IgD-negative memory B cell (primary cell): ENCODE measurements at regions not wholly inside any gene's neighbourhood (a gene's known extent, or its start where the extent isn't known, plus 50 kb on each side); places are given as distances from the start of the nearest gene placed in this dataset.
A peak's percentile ranks its signal among the peaks of the same experiment; 100 is the strongest.
"Not testable (repeated sequence)": the region's sequence is repeated elsewhere in the genome, so short reads cannot be mapped to it uniquely, and the experiment has no call there.

Experiments used
- H3K27ac Mint-ChIP-seq, 3 donors: one replicate each; pipeline ENCODE4 v1.8.0; 2020 to 2022; ENCODE audit warnings: mild to moderate bottlenecking in 3 of 3, mixed read lengths in 3 of 3, moderate library complexity in 1 of 3
- H3K27me3 Mint-ChIP-seq: one replicate; pipeline ENCODE4 v1.8.0; 2021; ENCODE audit warnings: mixed read lengths
- H3K36me3 Mint-ChIP-seq: one replicate; pipeline ENCODE4 v1.8.0; 2020; ENCODE audit warnings: mild to moderate bottlenecking, mixed read lengths
- H3K4me1 Mint-ChIP-seq, 3 donors: one replicate each; pipeline ENCODE4 v1.8.0; 2020 to 2022; ENCODE audit warnings: mixed read lengths in 3 of 3, mild to moderate bottlenecking in 1 of 3
- H3K4me3 Mint-ChIP-seq, 4 donors: one replicate each; pipeline ENCODE4 v1.8.0; 2020 to 2022; ENCODE audit warnings: mild to moderate bottlenecking in 4 of 4, mixed read lengths in 4 of 4, moderate library complexity in 3 of 4
- H3K9me3 Mint-ChIP-seq, 3 donors: one replicate each; pipeline ENCODE4 v1.8.0; 2020 to 2021; ENCODE audit warnings: mixed read lengths in 3 of 3, mild to moderate bottlenecking in 1 of 3

DNA sequence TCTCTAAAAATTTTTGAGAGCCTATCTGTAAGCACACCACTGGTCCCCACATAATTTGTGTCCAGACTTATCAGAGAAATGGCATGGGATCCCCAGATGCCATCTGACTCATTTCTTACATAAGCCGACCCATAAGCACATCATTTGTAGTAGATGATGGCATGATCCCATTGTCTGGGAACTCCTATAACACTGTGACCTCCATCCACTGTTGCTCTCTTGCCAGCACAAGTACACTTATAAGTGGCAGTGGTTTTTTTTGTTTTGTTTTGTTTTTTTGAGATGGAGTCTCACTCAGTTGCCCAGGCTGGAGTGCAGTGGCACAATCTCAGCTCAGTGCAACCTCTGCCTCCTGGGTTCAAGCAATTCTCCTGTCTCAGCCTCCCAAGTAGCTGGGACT lies 350.7 kb upstream of the ZFHX3 start:
- not testable (repeated sequence) for H3K27ac Mint-ChIP-seq, H3K27me3 Mint-ChIP-seq, H3K9me3 Mint-ChIP-seq, H3K4me1 Mint-ChIP-seq, H3K36me3 Mint-ChIP-seq, H3K4me3 Mint-ChIP-seq

GRCh38 chr16:73396556-73396955 lies 348.6 kb upstream of the ZFHX3 start:
- H3K4me3 Mint-ChIP-seq, result no peak overlapping the region
- peaks cover 3% of the 10 kb centered on the region for H3K36me3 Mint-ChIP-seq
- no peaks in the 10 kb centered on the region for H3K27me3 Mint-ChIP-seq
- H3K27ac Mint-ChIP-seq, result no peak overlapping the region
- H3K9me3 Mint-ChIP-seq, result no peaks in the 10 kb centered on the region
- no peaks in the 10 kb centered on the region for H3K4me1 Mint-ChIP-seq

GRCh38 chr16:73390936-73391335 lies 343.0 kb upstream of the ZFHX3 start:
- Mint-ChIP-seq H3K4me1 (no peaks in the 10 kb centered on the region), H3K36me3 (no peaks in the 10 kb centered on the region), H3K27ac (no peak overlapping the region), H3K4me3 (no peak overlapping the region), H3K9me3 (peaks cover 0 to 2% (median 0%) of the 10 kb centered on the region in 3 donors), H3K27me3 (no peaks in the 10 kb centered on the region)

- Mint-ChIP-seq H3K9me3 (peaks cover 0 to 2% (median 0%) of the 10 kb centered on the region in 3 donors), H3K4me1 (no peaks in the 10 kb centered on the region), H3K27ac (no peak overlapping the region), H3K27me3 (no peaks in the 10 kb centered on the region), H3K36me3 (no peaks in the 10 kb centered on the region), H3K4me3 (no peak overlapping the region)
Measured at GRCh38 chr16:73390491-73390890, 342.6 kb upstream of the ZFHX3 start.

DNA sequence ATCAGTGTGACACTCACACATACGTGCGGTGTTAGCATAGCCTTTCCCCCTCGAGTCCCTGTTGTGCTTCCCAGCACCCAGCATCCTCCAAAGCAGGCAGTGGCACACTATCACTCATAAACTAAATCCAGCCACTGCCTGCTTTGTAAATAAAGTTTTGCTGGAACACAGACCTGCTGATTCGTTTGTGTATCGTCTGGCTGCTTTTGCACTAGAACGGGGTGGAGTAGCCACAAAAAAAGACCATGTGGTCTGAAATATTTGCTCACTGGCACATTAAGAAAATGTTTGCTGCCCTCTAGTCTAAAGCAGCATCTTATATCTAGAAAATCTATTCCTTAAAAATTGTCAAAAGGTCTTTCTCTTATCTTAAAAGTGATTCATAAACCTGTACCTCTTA lies 341.2 kb upstream of the ZFHX3 start:
- no peak overlapping the region for H3K27ac Mint-ChIP-seq
- no peaks in the 10 kb centered on the region for H3K36me3 Mint-ChIP-seq
- no peaks in the 10 kb centered on the region for H3K4me1 Mint-ChIP-seq
- H3K9me3 Mint-ChIP-seq, result peaks cover 0 to 2% (median 0%) of the 10 kb centered on the region in 3 donors
- no peak overlapping the region for H3K4me3 Mint-ChIP-seq
- no peaks in the 10 kb centered on the region for H3K27me3 Mint-ChIP-seq

- Mint-ChIP-seq H3K27ac (no peak overlapping the region), H3K4me1 (no peaks in the 10 kb centered on the region), H3K27me3 (no peaks in the 10 kb centered on the region), H3K9me3 (peaks cover 0 to 2% (median 0%) of the 10 kb centered on the region in 3 donors), H3K36me3 (no peaks in the 10 kb centered on the region), H3K4me3 (no peak overlapping the region)
Measured at GRCh38 chr16:73387979-73388378, 340.1 kb upstream of the ZFHX3 start.

GRCh38 chr16:73385696-73386095 lies 337.8 kb upstream of the ZFHX3 start:
- peaks cover 0 to 2% (median 0%) of the 10 kb centered on the region in 3 donors for H3K9me3 Mint-ChIP-seq
- H3K27ac Mint-ChIP-seq, result no peak overlapping the region
- H3K27me3 Mint-ChIP-seq, result no peaks in the 10 kb centered on the region
- no peaks in the 10 kb centered on the region for H3K4me1 Mint-ChIP-seq
- H3K4me3 Mint-ChIP-seq, result no peak overlapping the region
- no peaks in the 10 kb centered on the region for H3K36me3 Mint-ChIP-seq

- Mint-ChIP-seq H3K4me3 (no peak overlapping the region), H3K9me3 (peaks cover 0 to 2% (median 0%) of the 10 kb centered on the region in 3 donors), H3K4me1 (no peaks in the 10 kb centered on the region), H3K36me3 (no peaks in the 10 kb centered on the region), H3K27ac (no peak overlapping the region), H3K27me3 (no peaks in the 10 kb centered on the region)
Measured at GRCh38 chr16:73384506-73385089, 336.7 kb upstream of the ZFHX3 start.

GRCh38 chr16:73383988-73384365 lies 336.0 kb upstream of the ZFHX3 start:
- H3K4me1 Mint-ChIP-seq, result no peaks in the 10 kb centered on the region

GRCh38 chr16:73383195-73383987 lies 335.5 kb upstream of the ZFHX3 start:
- Mint-ChIP-seq H3K4me1 (no peaks in the 10 kb centered on the region), H3K27me3 (no peaks in the 10 kb centered on the region), H3K4me3 (no peak overlapping the region), H3K9me3 (no peaks in the 10 kb centered on the region), H3K27ac (peak overlapping the region in 1 of 3 donors; percentile 89), H3K36me3 (no peaks in the 10 kb centered on the region)

More at GRCh38 chr16:73383988-73384365, 336.0 kb upstream of the ZFHX3 start:
- Mint-ChIP-seq H3K27me3 (no peaks in the 10 kb centered on the region), H3K36me3 (no peaks in the 10 kb centered on the region), H3K4me3 (no peak overlapping the region), H3K9me3 (peaks cover 0 to 2% (median 0%) of the 10 kb centered on the region in 3 donors), H3K27ac (no peak overlapping the region)

DNA sequence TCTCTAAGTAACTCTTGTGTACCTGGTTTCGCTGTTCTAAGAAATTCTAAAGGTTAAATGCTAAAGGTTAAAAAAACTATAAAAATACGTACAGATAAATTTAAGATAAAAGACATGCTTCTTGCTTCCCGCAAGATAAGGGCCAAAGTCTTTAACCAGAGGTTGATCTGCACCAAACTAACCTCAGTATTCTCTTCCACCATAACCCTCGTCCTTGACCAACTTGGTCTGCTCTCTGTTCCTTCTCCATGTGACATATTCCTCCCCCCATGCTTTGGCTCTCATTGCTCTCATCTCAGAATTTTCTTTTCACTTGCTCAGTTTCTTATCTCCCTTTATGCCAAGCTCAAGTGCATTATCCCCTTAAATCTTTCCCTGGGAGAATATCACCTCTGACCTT lies 330.5 kb upstream of the ZFHX3 start:
- H3K9me3 Mint-ChIP-seq, result no peaks in the 10 kb centered on the region
- no peaks in the 10 kb centered on the region for H3K27me3 Mint-ChIP-seq
- H3K4me3 Mint-ChIP-seq, result no peak overlapping the region
- H3K27ac Mint-ChIP-seq, result peak overlapping the region in 1 of 3 donors; percentile 28
- no peaks in the 10 kb centered on the region for H3K36me3 Mint-ChIP-seq
- H3K4me1 Mint-ChIP-seq, result no peaks in the 10 kb centered on the region

DNA sequence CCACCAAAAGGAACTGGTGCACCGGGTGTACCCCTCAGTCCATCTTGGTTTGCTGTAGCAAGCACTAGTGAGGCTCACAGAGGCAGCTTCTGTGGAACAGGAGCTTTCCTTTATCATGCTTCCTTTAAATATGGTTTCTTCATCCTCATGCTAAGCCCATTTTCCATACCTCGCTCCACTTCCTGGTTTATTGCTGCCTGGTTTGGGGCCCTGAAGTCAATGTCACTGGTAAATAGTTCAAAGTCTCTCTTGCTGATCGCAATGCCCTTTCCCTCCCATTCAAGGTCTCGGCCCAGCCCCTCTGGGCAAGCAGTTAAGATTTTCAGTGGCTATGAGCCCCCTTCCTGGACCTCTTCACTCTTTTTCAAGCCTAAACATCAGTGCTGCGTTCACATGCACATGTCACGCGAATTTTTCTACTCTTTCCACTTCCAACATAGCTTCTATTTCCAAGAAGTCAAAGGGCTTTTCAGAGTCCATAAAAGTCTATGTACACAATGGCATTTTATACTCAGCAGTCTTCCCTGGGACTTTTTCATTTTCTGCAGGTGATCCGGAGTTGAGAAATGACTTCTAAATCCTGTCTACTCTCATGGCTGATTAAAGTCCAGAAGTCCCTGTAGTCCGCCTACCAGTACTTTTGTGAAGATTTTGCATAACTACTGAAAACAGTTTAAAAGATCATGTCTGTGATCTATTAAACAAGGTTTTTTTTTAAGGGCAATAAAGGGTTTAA lies 323.8 kb upstream of the ZFHX3 start:
- H3K4me3 Mint-ChIP-seq, result no peak overlapping the region
- H3K36me3 Mint-ChIP-seq, result no peaks in the 10 kb centered on the region
- H3K27me3 Mint-ChIP-seq, result peaks cover 1% of the 10 kb centered on the region
- no peaks in the 10 kb centered on the region for H3K4me1 Mint-ChIP-seq
- H3K27ac Mint-ChIP-seq, result no peak overlapping the region
- H3K9me3 Mint-ChIP-seq, result peaks cover 0 to 3% (median 0%) of the 10 kb centered on the region in 3 donors

DNA sequence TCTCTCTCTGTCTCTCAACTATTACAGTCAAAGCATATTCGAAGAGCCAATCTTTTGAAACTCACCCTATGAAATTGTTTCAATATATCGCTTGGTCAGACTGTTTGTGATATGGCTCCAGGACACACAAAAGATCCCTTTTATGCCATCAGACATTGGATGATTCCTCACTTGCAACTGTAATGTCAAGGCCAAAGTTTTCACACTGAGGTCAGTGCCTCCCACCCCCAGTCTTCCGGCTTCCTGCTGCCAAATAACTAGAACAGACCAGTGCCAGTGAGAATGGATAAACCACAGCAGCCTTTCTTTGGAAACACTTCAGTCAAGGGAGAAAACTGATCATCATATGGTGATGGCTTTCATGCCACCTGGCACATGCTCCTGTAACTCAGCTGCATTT lies 321.9 kb upstream of the ZFHX3 start:
- Mint-ChIP-seq H3K27me3 (peaks cover 1% of the 10 kb centered on the region), H3K4me1 (no peaks in the 10 kb centered on the region), H3K9me3 (peaks cover 0 to 3% (median 0%) of the 10 kb centered on the region in 3 donors), H3K27ac (no peak overlapping the region), H3K4me3 (no peak overlapping the region), H3K36me3 (no peaks in the 10 kb centered on the region)

- peaks cover 1% of the 10 kb centered on the region for H3K27me3 Mint-ChIP-seq
- H3K27ac Mint-ChIP-seq, result no peak overlapping the region
- H3K36me3 Mint-ChIP-seq, result no peaks in the 10 kb centered on the region
Measured at GRCh38 chr16:73368715-73369114, 320.8 kb upstream of the ZFHX3 start.

GRCh38 chr16:73365016-73365551 lies 317.2 kb upstream of the ZFHX3 start:
- Mint-ChIP-seq H3K4me3 (no peak overlapping the region), H3K27me3 (no peaks in the 10 kb centered on the region), H3K9me3 (peaks cover 0 to 2% (median 0%) of the 10 kb centered on the region in 3 donors), H3K4me1 (no peaks in the 10 kb centered on the region), H3K27ac (no peak overlapping the region), H3K36me3 (no peaks in the 10 kb centered on the region)

More at GRCh38 chr16:73368715-73369114, 320.8 kb upstream of the ZFHX3 start:
- no peak overlapping the region for H3K4me3 Mint-ChIP-seq
- H3K9me3 Mint-ChIP-seq, result peaks cover 0 to 3% (median 0%) of the 10 kb centered on the region in 3 donors
- no peaks in the 10 kb centered on the region for H3K4me1 Mint-ChIP-seq
